ENCODE measurements at regions not wholly inside any gene's neighbourhood (a gene's known extent, or its start where the extent isn't known, plus 50 kb on each side); places are given as distances from the start of the nearest gene placed in this dataset.

- dilution Hi-C loops (cut with MboI; ENCODE audit: extremely low pct_ligation_motif_present, low sequenced_read_pairs): no loop called here
- H3K27me3 ChIP-seq (ENCODE audit: control insufficient read depth in 2 of 2, insufficient read depth in 2 of 2, low read length in 2 of 2): no peaks in the 10 kb centered on the region
- H3K9me1 ChIP-seq (replicated peaks; ENCODE audit: control insufficient read depth, extremely low read depth, insufficient read depth, low read length): no peaks in the 10 kb centered on the region
- no peaks in the 10 kb centered on the region for H3K36me3 ChIP-seq (ENCODE audit: control insufficient read depth in 2 of 2, extremely low read depth in 1 of 2, insufficient read depth in 2 of 2, low read length in 2 of 2)
- no peak overlapping the region for H3K9ac ChIP-seq (replicated peaks; ENCODE audit: extremely low read depth, insufficient read depth, low read length)
- ChIA-PET POLR2A (interaction anchor here (0.6 kb wide), 1 partner anchor 12 kb away, joined by 3 read pairs; no protein-coding TSS in a partner anchor), CTCF (interaction anchor here (1.4 to 2.1 kb wide), 3 partner anchors 15 to 93 kb away, joined by 3 to 7 read pairs (median 6); no protein-coding TSS in a partner anchor)
- no peaks in the 10 kb centered on the region for H3K4me1 ChIP-seq (ENCODE audit: control insufficient read depth, extremely low read depth, insufficient read depth, low read length)
- no peaks in the 10 kb centered on the region for H3K9me3 ChIP-seq (replicated peaks; ENCODE audit: control insufficient read depth, insufficient read depth, low read length)
- H2AFZ ChIP-seq (ENCODE audit: low read depth, low read length): no peak overlapping the region
- H3K27ac ChIP-seq (ENCODE audit: insufficient read depth, low read depth, low read length): no peak overlapping the region
- no peak for TF ChIP-seq GATA2 (IDR thresholded peaks at IDR 0.05; ENCODE audit: insufficient read depth, insufficient read length, low read depth, low read length)
- no peak for TF ChIP-seq MYC (IDR thresholded peaks at IDR 0.05; ENCODE audit: low read depth, low read length)
- TF ChIP-seq FOS (IDR thresholded peaks at IDR 0.05; ENCODE audit: borderline replicate concordance, insufficient read depth, low read length): no peak
- TF ChIP-seq CTCF (IDR thresholded peaks at IDR 0.05; ENCODE audit: extremely low read depth in 1 of 2, insufficient read depth in 1 of 2, low read depth in 1 of 2, low read length in 2 of 2): no peak
- no peak for TF ChIP-seq JUN (IDR thresholded peaks at IDR 0.05; ENCODE audit: borderline replicate concordance, insufficient read depth, insufficient read length, low read depth)
- no peak for TF ChIP-seq POLR2AphosphoS5 (IDR thresholded peaks at IDR 0.05; ENCODE audit: insufficient read depth, low read depth, low read length)
- no peak for TF ChIP-seq POLR2A (IDR thresholded peaks at IDR 0.05; ENCODE audit: low read depth, low read length)
- TF ChIP-seq MAX (IDR thresholded peaks at IDR 0.05; ENCODE audit: insufficient read depth, insufficient read length): no peak
- no peak for TF ChIP-seq EZH2 (IDR thresholded peaks at IDR 0.05; ENCODE audit: borderline replicate concordance, low read depth, low read length, severe bottlenecking)
- DNase-seq (ENCODE audit: low read depth, low spot score) (no peak), FAIRE-seq (no peak)
- H3K4me3 ChIP-seq (replicated peaks in 1 of 3; ENCODE audit: insufficient read depth in 1 of 3, low read depth in 1 of 3, low read length in 3 of 3): no peak overlapping the region
- H4K20me1 ChIP-seq (replicated peaks; ENCODE audit: control insufficient read depth, extremely low read depth, insufficient read depth, low read length): no peaks in the 10 kb centered on the region
- BruUV-seq (replicated peaks): no TSS peak
- intact Hi-C loops (cut with micrococcal nuclease): no loop called here
- H3K79me2 ChIP-seq (ENCODE audit: control insufficient read depth, insufficient read depth, low read length): no peaks in the 10 kb centered on the region
- no peak overlapping the region for H3K4me2 ChIP-seq (ENCODE audit: insufficient read depth, low read length)
Observed at GRCh38 chr7:22875470-22875869, 52.8 kb upstream of the TOMM7 start.
